Neural progenitor cell (in vitro differentiated cells): ENCODE measurements at regions not wholly inside any gene's neighbourhood (a gene's known extent, or its start where the extent isn't known, plus 50 kb on each side); places are given as distances from the start of the nearest gene placed in this dataset.

ENCODE experiments used
- DNase-seq: peaks from one replicate; pipeline ENCODE4 v3.0.0-alpha.2; 2016; ENCODE audit warnings: low spot score
- H2AFZ ChIP-seq: fragments of 200-600 bp; sonication (generic); replicated peaks from 2 replicates; pipeline ENCODE4 v1.6.1; 2016; ENCODE audit warnings: antibody characterized with exemption
- H3F3A ChIP-seq: fragments of 200-600 bp; sonication (generic); 2 replicates; pipeline ENCODE4 v1.6.1; 2016; ENCODE audit warnings: antibody characterized with exemption, low read depth
- H3K27ac ChIP-seq: fragments of 200-600 bp; sonication (generic); 2 replicates; pipeline ENCODE4 v1.5.1; 2016; ENCODE audit warnings: mild to moderate bottlenecking
- H3K27me3 ChIP-seq: fragments of 200-600 bp; sonication (generic); 2 replicates; pipeline ENCODE4 v1.6.1; 2016; ENCODE audit warnings: mild to moderate bottlenecking, moderate library complexity
- H3K36me3 ChIP-seq: fragments of 200-600 bp; sonication (generic); 2 replicates; pipeline ENCODE4 v1.5.1; 2016
- H3K4me1 ChIP-seq: fragments of 200-600 bp; sonication (generic); 2 replicates; pipeline ENCODE4 v1.6.1; 2016; ENCODE audit warnings: mixed run types
- H3K4me2 ChIP-seq: fragments of 200-600 bp; sonication (generic); 2 replicates; pipeline ENCODE4 v1.6.1; 2016
- H3K4me3 ChIP-seq: fragments of 200-600 bp; sonication (generic); 2 replicates; pipeline ENCODE4 v1.5.1; 2016
- H3K79me2 ChIP-seq: fragments of 200-600 bp; sonication (generic); 2 replicates; pipeline ENCODE4 v1.6.1; 2016; ENCODE audit warnings: low read depth
- H3K9ac ChIP-seq: fragments of 200-600 bp; sonication (generic); 2 replicates; pipeline ENCODE4 v1.6.1; 2016
- H3K9me3 ChIP-seq: fragments of 200-600 bp; sonication (generic); 2 replicates; pipeline ENCODE4 v1.5.1; 2016; ENCODE audit warnings: low read depth
- H4K20me1 ChIP-seq: fragments of 200-600 bp; sonication (generic); 2 replicates; pipeline ENCODE4 v1.6.1; 2016; ENCODE audit warnings: low read depth
- H3K27ac Mint-ChIP-seq: 3 replicates; pipeline ENCODE4 v1.8.0; 2021; ENCODE audit warnings: mixed read lengths
- H3K27me3 Mint-ChIP-seq: 2 replicates; pipeline ENCODE4 v1.8.0; 2022; ENCODE audit warnings: low read depth, mild to moderate bottlenecking, inconsistent platforms, moderate library complexity, mixed read lengths; ENCODE audit not compliant: insufficient read depth
- H3K36me3 Mint-ChIP-seq: 3 replicates; pipeline ENCODE4 v1.8.0; 2021; ENCODE audit warnings: mixed read lengths
- H3K4me1 Mint-ChIP-seq: 3 replicates; pipeline ENCODE4 v1.8.0; 2021; ENCODE audit warnings: mixed read lengths
- H3K4me3 Mint-ChIP-seq: 3 replicates; pipeline ENCODE4 v1.8.0; 2021; ENCODE audit warnings: mild to moderate bottlenecking, moderate library complexity, mixed read lengths
- H3K9me3 Mint-ChIP-seq: 3 replicates; pipeline ENCODE4 v1.8.0; 2020; ENCODE audit warnings: mixed read lengths
- EZH2 ChIP-seq: fragments of 200-600 bp; sonication (generic); IDR thresholded peaks from 2 replicates; pipeline ENCODE4 v1.6.1; 2017; ENCODE audit warnings: antibody characterized with exemption, mild to moderate bottlenecking, moderate library complexity
- EZH2phosphoT487 ChIP-seq: fragments of 200-600 bp; sonication (generic); IDR thresholded peaks from 2 replicates; pipeline ENCODE4 v1.6.1; 2017; ENCODE audit warnings: antibody characterized with exemption
- TF ChIP-seq, protein P1 (sequence below): fragments of 200-600 bp; sonication (generic); IDR thresholded peaks from 2 replicates; pipeline ENCODE4 v1.5.1; 2017; ENCODE audit warnings: antibody characterized with exemption, mild to moderate bottlenecking

DNA sequence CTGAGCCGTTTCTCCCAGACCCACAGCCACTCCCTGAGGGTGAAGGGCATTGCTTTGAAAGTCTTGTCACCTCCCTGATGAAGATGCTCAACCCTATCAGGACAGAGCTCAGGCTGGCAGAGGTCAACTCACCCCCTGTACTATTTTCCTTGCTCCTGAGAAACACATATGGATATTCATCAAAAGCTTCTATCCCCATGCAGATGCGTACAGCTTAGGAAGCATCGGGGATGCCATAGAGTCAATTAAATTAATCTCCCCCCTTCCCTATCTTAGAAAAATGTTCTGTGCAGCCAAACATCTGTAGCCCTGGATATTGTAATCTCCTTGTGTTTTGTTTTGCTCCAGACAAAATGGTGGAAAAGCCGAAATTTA lies 67.2 kb downstream of the EMX2 start:
- no peak overlapping the region for H3K4me3 Mint-ChIP-seq
- Histone ChIP-seq H3K4me1 (peaks cover 7% of the 10 kb centered on the region), H3K4me2 (no peak overlapping the region), H2AFZ (no peak overlapping the region), H3K36me3 (no peaks in the 10 kb centered on the region), H4K20me1 (no peaks in the 10 kb centered on the region), H3K9me3 (no peaks in the 10 kb centered on the region), H3K79me2 (no peaks in the 10 kb centered on the region), H3K4me3 (no peak overlapping the region), H3K27ac (no peak overlapping the region), H3K9ac (no peak overlapping the region), H3F3A (no peaks in the 10 kb centered on the region), H3K27me3 (no peaks in the 10 kb centered on the region)
- no peak for TF ChIP-seq EZH2phosphoT487
- H3K4me1 Mint-ChIP-seq = peaks cover 18% of the 10 kb centered on the region
- DNase-seq = no peak
- H3K36me3 Mint-ChIP-seq = no peaks in the 10 kb centered on the region
- H3K27ac Mint-ChIP-seq = no peak overlapping the region
- peaks cover 6% of the 10 kb centered on the region for H3K27me3 Mint-ChIP-seq
- H3K9me3 Mint-ChIP-seq = no peaks in the 10 kb centered on the region

DNA sequence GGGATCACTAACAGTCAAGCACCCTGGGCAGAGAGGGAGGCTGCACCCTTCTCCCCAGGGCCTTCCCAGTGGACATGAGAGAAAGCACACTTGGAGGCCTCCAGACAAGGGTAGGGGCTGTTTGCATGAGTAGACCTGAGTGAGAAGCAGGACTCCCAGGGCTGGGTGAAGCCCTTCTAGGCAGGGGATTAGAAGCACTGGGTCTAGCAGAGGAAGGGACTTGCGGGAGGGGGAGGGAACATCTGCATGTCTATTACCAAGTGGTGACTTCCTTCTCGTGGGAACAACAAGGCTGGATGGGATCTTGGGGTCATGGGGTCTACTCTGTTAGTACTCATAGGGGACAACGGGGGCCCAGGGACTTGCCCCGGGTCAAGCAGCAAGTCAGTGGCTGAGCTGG lies 67.8 kb downstream of the EMX2 start:
- H3F3A ChIP-seq = no peaks in the 10 kb centered on the region
- peak overlapping the region; percentile 13 for H2AFZ ChIP-seq
- H3K4me2 ChIP-seq = peak overlapping the region; percentile 8
- no peak overlapping the region for H3K9ac ChIP-seq
- H3K79me2 ChIP-seq = no peaks in the 10 kb centered on the region
- DNase-seq = peak; percentile 8
- Mint-ChIP-seq H3K4me3 (no peak overlapping the region), H3K27me3 (peaks cover 6% of the 10 kb centered on the region), H3K4me1 (peaks cover 18% of the 10 kb centered on the region), H3K36me3 (no peaks in the 10 kb centered on the region), H3K9me3 (no peaks in the 10 kb centered on the region), H3K27ac (no peak overlapping the region)
- H4K20me1 ChIP-seq = no peaks in the 10 kb centered on the region
- H3K36me3 ChIP-seq = no peaks in the 10 kb centered on the region
- H3K4me3 ChIP-seq = no peak overlapping the region
- no peak overlapping the region for H3K27ac ChIP-seq
- peaks cover 7% of the 10 kb centered on the region for H3K4me1 ChIP-seq
- TF ChIP-seq, protein P1, sequence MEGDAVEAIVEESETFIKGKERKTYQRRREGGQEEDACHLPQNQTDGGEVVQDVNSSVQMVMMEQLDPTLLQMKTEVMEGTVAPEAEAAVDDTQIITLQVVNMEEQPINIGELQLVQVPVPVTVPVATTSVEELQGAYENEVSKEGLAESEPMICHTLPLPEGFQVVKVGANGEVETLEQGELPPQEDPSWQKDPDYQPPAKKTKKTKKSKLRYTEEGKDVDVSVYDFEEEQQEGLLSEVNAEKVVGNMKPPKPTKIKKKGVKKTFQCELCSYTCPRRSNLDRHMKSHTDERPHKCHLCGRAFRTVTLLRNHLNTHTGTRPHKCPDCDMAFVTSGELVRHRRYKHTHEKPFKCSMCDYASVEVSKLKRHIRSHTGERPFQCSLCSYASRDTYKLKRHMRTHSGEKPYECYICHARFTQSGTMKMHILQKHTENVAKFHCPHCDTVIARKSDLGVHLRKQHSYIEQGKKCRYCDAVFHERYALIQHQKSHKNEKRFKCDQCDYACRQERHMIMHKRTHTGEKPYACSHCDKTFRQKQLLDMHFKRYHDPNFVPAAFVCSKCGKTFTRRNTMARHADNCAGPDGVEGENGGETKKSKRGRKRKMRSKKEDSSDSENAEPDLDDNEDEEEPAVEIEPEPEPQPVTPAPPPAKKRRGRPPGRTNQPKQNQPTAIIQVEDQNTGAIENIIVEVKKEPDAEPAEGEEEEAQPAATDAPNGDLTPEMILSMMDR = no peak
- no peak for TF ChIP-seq EZH2
- TF ChIP-seq EZH2phosphoT487 = no peak
- no peaks in the 10 kb centered on the region for H3K27me3 ChIP-seq
- H3K9me3 ChIP-seq = no peaks in the 10 kb centered on the region

DNA sequence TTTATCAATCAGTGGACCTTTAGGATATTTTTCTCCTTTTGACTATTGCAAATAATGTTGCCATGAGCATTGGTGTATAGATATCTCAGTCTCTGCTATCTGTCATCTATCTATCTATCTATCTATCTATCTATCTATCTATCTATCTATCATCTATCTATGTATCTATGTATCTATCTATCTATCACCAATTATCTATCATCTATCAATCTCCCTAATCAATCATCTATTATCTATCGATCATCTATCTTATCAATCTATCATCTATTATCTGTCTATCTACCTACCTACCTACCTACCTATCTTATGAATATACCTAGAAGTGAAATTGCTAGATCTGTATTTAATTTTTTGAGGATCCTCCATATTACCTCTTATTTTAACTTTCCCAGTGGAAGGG lies 69.6 kb downstream of the EMX2 start:
- H3K36me3 ChIP-seq = no peaks in the 10 kb centered on the region
- TF ChIP-seq, protein P1 = no peak
- TF ChIP-seq EZH2phosphoT487 (no peak), EZH2 (no peak)
- peaks cover 21% of the 10 kb centered on the region for H3K4me1 Mint-ChIP-seq
- H3K9ac ChIP-seq = no peak overlapping the region
- H3K27ac Mint-ChIP-seq = no peak overlapping the region
- no peaks in the 10 kb centered on the region for H3K27me3 ChIP-seq
- no peaks in the 10 kb centered on the region for H3F3A ChIP-seq
- DNase-seq = no peak
- H3K4me3 Mint-ChIP-seq = no peak overlapping the region
- no peak overlapping the region for H3K27ac ChIP-seq
- no peaks in the 10 kb centered on the region for H3K36me3 Mint-ChIP-seq
- peaks cover 7% of the 10 kb centered on the region for H3K4me1 ChIP-seq
- no peak overlapping the region for H3K4me2 ChIP-seq
- H3K4me3 ChIP-seq = no peak overlapping the region
- H3K27me3 Mint-ChIP-seq = peaks cover 4% of the 10 kb centered on the region
- H3K9me3 ChIP-seq = no peaks in the 10 kb centered on the region
- no peaks in the 10 kb centered on the region for H4K20me1 ChIP-seq
- H3K79me2 ChIP-seq = no peaks in the 10 kb centered on the region
- H3K9me3 Mint-ChIP-seq = no peaks in the 10 kb centered on the region
- no peak overlapping the region for H2AFZ ChIP-seq

DNA sequence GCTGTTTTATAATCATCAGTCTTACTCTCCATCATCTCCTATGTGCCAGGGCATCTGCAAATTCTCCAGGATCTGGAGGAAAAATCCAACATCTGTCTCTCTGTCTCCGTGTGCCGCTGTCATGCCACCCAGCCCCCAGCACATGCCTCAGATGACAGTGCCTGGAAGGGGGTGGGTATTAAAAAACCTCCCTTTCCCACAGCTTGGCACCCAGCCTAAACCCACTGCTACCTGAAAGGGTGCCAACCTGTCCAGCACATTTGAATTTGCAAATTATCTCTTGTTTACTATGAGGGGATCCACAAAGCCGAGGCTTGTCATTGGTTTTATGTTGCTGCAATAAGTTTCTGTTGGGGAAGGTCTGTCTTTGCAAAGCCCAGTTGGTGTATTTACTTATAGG lies 73.1 kb downstream of the EMX2 start:
- H3F3A ChIP-seq = no peaks in the 10 kb centered on the region
- H3K4me3 ChIP-seq = no peak overlapping the region
- H3K4me1 ChIP-seq = no peaks in the 10 kb centered on the region
- no peak for DNase-seq
- Mint-ChIP-seq H3K27ac (no peak overlapping the region), H3K4me1 (peaks cover 10% of the 10 kb centered on the region), H3K9me3 (no peaks in the 10 kb centered on the region), H3K27me3 (no peaks in the 10 kb centered on the region), H3K36me3 (no peaks in the 10 kb centered on the region), H3K4me3 (no peak overlapping the region)
- TF ChIP-seq, protein P1 = no peak
- TF ChIP-seq EZH2 = no peak
- TF ChIP-seq EZH2phosphoT487 = no peak
- H3K27ac ChIP-seq = no peak overlapping the region
- H3K4me2 ChIP-seq = no peak overlapping the region
- H3K27me3 ChIP-seq = no peaks in the 10 kb centered on the region
- H3K9ac ChIP-seq = no peak overlapping the region
- H3K79me2 ChIP-seq = no peaks in the 10 kb centered on the region
- H3K36me3 ChIP-seq = no peaks in the 10 kb centered on the region
- no peaks in the 10 kb centered on the region for H4K20me1 ChIP-seq
- no peak overlapping the region for H2AFZ ChIP-seq
- no peaks in the 10 kb centered on the region for H3K9me3 ChIP-seq
